NCI-H2171 (cell line): ENCODE measurements at regions not wholly inside any gene's neighbourhood (a gene's known extent, or its start where the extent isn't known, plus 50 kb on each side); places are given as distances from the start of the nearest gene placed in this dataset.
"Not testable (repeated sequence)": the region's sequence is repeated elsewhere in the genome, so short reads cannot be mapped to it uniquely, and the experiment has no call there.

Experiments used
- DNase-seq: peaks from one replicate; lab custom pipeline; 2025; lab: John Stamatoyannopoulos, UW

GRCh38 chr2:18986046-18986445, 372.4 kb downstream of the OSR1 start:
- DNase-seq, result no peak

GRCh38 chr2:18980786-18981430, 377.5 kb downstream of the OSR1 start:
- no peak for DNase-seq

- no peak for DNase-seq
Observed at GRCh38 chr2:18980104-18980785, 378.2 kb downstream of the OSR1 start.

- DNase-seq, result no peak
Observed at GRCh38 chr2:18977409-18977808, 381.0 kb downstream of the OSR1 start.

GRCh38 chr2:18976168-18976961, 382.1 kb downstream of the OSR1 start:
- no peak for DNase-seq

- DNase-seq, result no peak
Observed at GRCh38 chr2:18975506-18976167, 382.8 kb downstream of the OSR1 start.

- DNase-seq, result no peak
Observed at GRCh38 chr2:18971628-18972027, 382.3 kb upstream of the NT5C1B start.

- DNase-seq, result no peak
Observed at GRCh38 chr2:18971069-18971378, 381.7 kb upstream of the NT5C1B start.

- DNase-seq, result no peak
Observed at GRCh38 chr2:18966131-18966530, 376.8 kb upstream of the NT5C1B start.

GRCh38 chr2:18963739-18964256, 374.4 kb upstream of the NT5C1B start:
- DNase-seq, result not testable (repeated sequence)

GRCh38 chr2:18961991-18962421, 372.6 kb upstream of the NT5C1B start:
- no peak for DNase-seq

- DNase-seq, result no peak
Observed at GRCh38 chr2:18959952-18960717, 370.8 kb upstream of the NT5C1B start.

GRCh38 chr2:18959200-18959599, 369.8 kb upstream of the NT5C1B start:
- no peak for DNase-seq

- no peak for DNase-seq
Observed at GRCh38 chr2:18957909-18958308, 368.5 kb upstream of the NT5C1B start.

GRCh38 chr2:18950361-18950851, 361.0 kb upstream of the NT5C1B start:
- DNase-seq, result no peak

GRCh38 chr2:18949871-18950270, 360.5 kb upstream of the NT5C1B start:
- DNase-seq, result no peak

GRCh38 chr2:18940184-18940583, 350.8 kb upstream of the NT5C1B start:
- no peak for DNase-seq

GRCh38 chr2:18939740-18940139, 350.4 kb upstream of the NT5C1B start:
- not testable (repeated sequence) for DNase-seq

GRCh38 chr2:18934886-18935285, 345.5 kb upstream of the NT5C1B start:
- no peak for DNase-seq

- DNase-seq, result no peak
Observed at GRCh38 chr2:18932853-18933252, 343.5 kb upstream of the NT5C1B start.

- DNase-seq, result no peak
Observed at GRCh38 chr2:18930971-18931370, 341.6 kb upstream of the NT5C1B start.
